ENCODE measurements at regions not wholly inside any gene's neighbourhood (a gene's known extent, or its start where the extent isn't known, plus 50 kb on each side); places are given as distances from the start of the nearest gene placed in this dataset.

DNA sequence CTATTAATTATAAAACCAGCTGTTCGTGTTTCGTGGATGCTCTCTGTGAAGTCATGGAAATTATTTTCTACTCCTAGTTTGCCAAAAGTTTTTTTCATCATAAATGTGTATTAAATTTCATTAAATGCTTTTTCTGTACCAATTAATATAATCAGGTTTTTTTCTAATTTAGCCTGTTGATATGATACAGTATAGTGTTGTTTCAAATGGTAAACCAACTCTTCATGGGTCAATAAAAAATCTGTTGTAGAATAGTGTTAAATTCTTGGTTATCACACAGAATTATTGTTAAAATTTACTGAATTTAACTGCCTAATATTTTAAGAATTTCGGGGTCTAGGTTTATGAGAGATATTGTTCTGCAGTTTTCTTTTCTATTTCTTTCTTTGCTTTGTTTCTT is 505.9 kb upstream of the MANEA start:
- DNase-seq = no peak

DNA sequence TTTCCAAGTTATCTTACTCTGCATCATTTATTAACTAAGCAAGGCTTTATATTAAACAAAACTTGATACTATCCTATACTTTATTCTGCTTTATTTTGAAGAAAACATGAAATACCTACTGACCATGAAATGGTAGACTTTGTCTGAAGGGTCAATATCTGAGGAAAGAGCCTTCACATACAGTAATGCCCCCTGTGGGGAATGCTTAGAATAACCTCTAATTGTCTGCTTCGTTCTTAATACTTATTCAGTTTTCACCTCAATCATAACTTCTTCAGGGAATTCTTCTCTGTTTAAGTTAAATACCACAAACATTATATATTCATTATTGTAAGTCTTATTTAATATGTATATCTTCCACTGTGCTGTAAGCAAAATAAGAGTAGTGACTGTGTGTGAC is 498.9 kb upstream of the MANEA start:
- DNase-seq = no peak

GRCh38 chr6:95081231-95081630 is 496.1 kb upstream of the MANEA start:
- no peak for DNase-seq

- no peak for DNase-seq
Observed at GRCh38 chr6:95081949-95082348, 495.4 kb upstream of the MANEA start.

DNA sequence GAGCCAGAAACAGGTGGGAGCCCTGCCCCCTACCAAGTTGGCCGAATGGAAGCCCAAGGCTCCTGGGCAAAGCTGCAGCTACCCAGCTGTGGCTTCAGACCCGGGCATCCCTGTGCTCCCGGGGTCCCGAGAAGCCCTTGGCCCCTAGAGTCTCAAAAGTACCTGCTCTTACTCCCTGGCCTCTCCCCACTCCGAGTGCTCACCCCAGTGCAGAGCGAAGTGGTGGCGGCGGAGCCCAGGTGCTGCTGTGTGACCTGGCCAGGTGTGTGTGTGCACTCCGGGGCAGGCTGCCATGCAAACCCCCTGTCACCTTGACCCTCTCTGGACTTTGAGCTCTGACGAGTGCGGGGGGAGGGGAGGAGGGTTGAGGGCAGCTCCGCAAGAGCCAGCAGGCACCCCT is 493.8 kb upstream of the MANEA start:
- DNase-seq = no peak

GRCh38 chr6:95084867-95085266 is 492.5 kb upstream of the MANEA start:
- no peak for DNase-seq

- DNase-seq = no peak
Observed at GRCh38 chr6:95087394-95088097, 489.8 kb upstream of the MANEA start.

DNA sequence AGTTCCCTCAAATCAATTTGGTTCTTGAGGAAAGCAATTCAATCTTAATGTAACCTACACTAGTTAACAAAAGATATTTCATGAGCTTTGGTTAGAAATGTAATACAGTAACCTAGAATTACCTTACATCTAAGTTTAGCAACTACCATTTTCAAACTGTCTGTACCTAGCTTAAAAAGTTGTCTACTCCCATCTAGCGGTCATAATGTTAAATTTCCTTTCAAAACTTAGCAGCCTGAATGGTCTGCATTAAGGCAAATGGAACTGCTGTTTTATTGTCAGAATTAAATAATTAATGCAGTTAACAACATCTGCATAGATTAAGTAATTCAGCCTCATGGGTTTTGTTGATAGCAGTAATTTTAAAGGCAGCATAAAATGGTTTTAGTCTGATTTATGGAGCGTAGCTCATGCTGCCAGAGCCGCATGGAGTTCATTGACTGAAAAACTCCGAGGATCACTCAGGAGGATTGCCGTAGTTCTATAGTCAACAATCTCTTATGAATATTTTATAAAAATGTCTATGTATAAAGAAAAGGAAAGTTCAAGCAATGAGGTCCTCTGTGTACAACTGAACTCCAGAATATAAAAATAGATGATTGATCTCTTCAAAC is 485.4 kb upstream of the MANEA start:
- peak; percentile 6 for DNase-seq

GRCh38 chr6:95093154-95093553 is 484.2 kb upstream of the MANEA start:
- DNase-seq = no peak

DNA sequence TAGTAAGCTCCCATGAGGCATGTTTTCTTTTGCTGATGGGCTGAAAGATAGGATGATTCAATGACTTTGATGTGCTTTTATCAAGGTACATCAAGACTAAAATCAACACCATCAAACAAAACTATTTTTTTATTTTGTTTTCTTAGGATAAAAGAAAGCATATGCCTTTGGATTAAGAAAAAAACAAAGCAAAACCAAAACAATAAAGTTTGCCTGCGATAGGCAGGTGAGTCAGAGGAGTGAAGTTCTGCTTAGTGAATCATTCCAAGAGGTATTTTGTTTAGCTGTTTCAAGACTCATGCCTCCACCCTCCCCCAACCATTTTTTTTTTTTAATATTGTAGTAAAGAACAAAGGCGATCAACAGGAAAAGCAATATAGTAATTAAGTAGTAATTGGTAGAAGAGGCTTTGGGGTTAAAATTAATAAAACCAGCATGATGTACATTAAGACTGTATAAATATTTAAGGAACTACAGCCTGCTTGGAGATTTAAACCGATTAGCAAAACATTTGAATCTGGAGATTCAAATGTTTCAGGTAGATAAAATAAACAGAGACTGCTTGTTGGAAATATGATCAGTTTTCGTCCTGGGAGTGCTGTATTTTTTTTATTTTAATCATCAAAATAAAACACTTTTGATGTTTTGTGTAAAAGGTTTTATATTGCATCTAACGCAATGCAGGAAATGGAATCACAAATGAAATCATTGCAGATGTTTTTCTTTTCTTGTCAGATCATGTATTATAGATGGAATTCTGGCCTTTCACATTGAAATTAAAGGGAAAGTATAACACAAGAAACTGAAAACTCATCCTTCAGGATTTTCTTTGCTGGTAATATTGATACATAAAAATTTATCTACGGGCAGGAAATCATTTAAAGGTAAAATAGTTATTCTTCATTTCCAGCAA is 482.3 kb upstream of the MANEA start:
- DNase-seq = no peak

GRCh38 chr6:95095855-95096254 is 481.5 kb upstream of the MANEA start:
- no peak for DNase-seq

DNA sequence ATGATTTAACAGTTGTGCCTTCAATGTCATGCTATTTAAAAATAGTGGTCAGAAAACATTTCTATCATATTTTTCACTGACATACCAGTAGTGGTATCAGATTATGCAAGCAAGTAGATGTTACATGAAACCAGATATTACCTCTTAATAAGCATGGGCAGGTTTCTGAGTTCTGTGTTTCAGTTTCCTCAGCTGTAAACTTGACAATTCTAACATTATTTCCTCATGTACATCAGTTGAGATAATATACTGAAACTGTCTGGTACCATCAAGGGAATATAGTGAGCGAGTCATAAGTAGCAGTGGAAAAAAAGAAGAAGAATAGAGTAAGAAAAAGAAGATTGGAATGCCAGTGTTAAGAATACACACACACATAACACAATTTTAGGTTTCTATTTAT is 477.9 kb upstream of the MANEA start:
- no peak for DNase-seq

GRCh38 chr6:95109212-95109611 is 468.1 kb upstream of the MANEA start:
- DNase-seq = no peak

GRCh38 chr6:95110767-95111166 is 466.6 kb upstream of the MANEA start:
- no peak for DNase-seq

DNA sequence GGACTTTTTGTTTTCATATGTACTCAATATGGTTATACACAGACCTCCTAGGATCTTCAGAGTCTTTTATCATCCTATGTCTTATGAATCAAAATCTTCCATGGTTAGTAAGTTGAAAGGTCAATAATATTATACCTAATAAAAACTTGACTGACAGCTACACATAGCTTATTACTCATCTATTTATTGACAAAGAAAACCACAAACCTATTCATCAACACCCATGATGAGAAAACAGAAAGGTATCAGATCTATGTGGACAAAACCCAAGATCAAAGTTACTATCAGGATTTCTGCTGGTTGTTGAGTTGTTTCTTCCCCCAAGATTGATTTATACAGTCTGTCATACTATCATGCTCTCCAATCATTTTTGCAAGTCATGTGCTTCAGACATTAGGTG is 460.1 kb upstream of the MANEA start:
- DNase-seq = no peak

- DNase-seq = no peak
Observed at GRCh38 chr6:95119927-95120326, 457.4 kb upstream of the MANEA start.

- DNase-seq = no peak
Observed at GRCh38 chr6:95120984-95121383, 456.4 kb upstream of the MANEA start.

GRCh38 chr6:95127261-95127660 is 450.1 kb upstream of the MANEA start:
- no peak for DNase-seq

DNA sequence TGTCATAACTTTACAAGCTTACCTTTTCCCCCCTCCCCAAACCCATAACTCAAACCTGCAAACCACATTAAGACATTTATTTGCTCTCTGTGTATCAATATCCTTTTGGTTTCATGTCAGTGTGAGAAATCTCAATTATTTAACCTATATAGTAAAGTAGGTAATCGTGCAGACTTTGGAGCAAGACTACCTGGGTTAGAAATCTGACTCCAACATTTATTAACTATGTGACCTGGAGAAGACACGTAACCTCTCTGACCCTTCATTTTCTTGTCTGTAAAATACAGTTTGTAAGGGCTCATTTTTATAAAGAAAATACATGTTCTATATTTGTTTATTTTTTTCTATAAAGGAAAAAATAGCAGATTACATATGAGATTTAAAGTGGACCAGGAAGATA is 448.9 kb upstream of the MANEA start:
- DNase-seq = no peak

- DNase-seq = no peak
Observed at GRCh38 chr6:95128947-95129346, 448.4 kb upstream of the MANEA start.

DNA sequence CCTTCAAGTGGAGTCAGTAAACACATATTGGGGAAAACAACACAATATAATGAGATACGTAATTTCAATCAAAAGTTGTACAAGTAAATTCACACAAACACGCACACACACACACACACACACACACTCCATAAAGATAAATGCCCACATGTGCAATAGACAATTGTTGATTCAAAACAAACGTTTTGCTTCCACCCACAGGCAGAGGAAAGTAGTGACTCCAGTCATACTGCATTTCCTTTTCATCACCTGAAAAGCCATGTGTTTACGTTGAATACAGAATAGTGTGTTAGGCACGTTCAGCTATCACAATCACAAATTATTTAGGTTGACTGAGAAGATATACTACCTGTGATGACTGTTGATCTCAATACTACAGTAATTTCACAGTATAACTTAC is 443.8 kb upstream of the MANEA start:
- no peak for DNase-seq

DNA sequence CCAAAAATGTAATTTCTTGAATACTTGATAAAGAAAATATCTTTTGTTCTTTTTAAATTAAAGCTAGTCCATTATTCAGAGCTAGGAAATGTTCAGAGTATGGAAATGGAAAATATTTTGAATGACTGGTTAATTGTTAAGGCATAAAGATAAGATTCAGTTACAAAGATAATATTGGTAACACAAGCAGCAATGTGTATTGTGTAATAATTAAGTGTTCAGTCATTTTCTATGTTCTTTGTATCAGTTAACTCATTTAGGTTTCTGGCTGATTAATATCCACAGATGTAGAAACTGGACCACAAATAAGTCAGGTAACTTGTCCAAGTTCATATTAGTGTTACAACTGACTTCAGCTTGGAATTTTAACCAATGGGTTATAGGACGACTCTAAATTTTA is 442.2 kb upstream of the MANEA start:
- DNase-seq = no peak

DNA sequence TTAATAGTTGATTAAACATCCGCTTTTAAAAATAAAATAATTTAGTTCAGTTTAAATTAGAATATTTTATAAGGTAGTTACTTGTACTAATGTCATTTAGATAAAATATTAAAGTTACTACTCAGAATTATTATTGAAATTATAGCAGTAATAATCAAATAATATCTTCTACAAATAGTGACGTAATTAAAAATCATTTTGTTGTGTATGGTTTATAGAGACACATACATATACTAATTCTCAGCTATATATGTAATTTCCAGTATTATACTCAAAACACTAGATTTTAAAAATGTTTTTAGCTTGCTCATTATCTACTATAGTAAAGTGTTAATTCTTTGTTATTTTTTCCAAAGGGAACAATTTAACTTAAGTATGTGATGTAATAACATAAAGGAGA is 435.2 kb upstream of the MANEA start:
- no peak for DNase-seq
